Endothelial cell (in vitro differentiated cells): ENCODE measurements at regions not wholly inside any gene's neighbourhood (a gene's known extent, or its start where the extent isn't known, plus 50 kb on each side); places are given as distances from the start of the nearest gene placed in this dataset.

Source experiments
- DNase-seq: peaks from one replicate; pipeline ENCODE4 v3.0.0; 2021; ENCODE audit warnings: low spot score
- H3K27ac Mint-ChIP-seq: one replicate; pipeline ENCODE4 v1.8.0; 2021; ENCODE audit warnings: mixed read lengths, inconsistent platforms; ENCODE audit not compliant: unreplicated experiment
- H3K27me3 Mint-ChIP-seq: one replicate; pipeline ENCODE4 v1.8.0; 2021; ENCODE audit warnings: mild to moderate bottlenecking, moderate library complexity, mixed read lengths, inconsistent platforms; ENCODE audit not compliant: unreplicated experiment
- H3K36me3 Mint-ChIP-seq: one replicate; pipeline ENCODE4 v1.8.0; 2021; ENCODE audit warnings: mild to moderate bottlenecking, low read depth, mixed read lengths, inconsistent platforms; ENCODE audit not compliant: unreplicated experiment
- H3K4me1 Mint-ChIP-seq: one replicate; pipeline ENCODE4 v1.8.0; 2021; ENCODE audit warnings: mild to moderate bottlenecking, mixed read lengths, inconsistent platforms; ENCODE audit not compliant: unreplicated experiment
- H3K4me3 Mint-ChIP-seq: one replicate; pipeline ENCODE4 v1.8.0; 2021; ENCODE audit warnings: mild to moderate bottlenecking, mixed read lengths, inconsistent platforms; ENCODE audit not compliant: unreplicated experiment
- H3K9me3 Mint-ChIP-seq: one replicate; pipeline ENCODE4 v1.8.0; 2021; ENCODE audit warnings: mixed read lengths, inconsistent platforms; ENCODE audit not compliant: unreplicated experiment
- TF ChIP-seq, protein P1 (sequence below): fragments of 200-600 bp; sonication (generic); IDR thresholded peaks from one replicate; pipeline ENCODE4 v1.5.0; 2021; ENCODE audit warnings: antibody characterized with exemption; ENCODE audit not compliant: unreplicated experiment

DNA sequence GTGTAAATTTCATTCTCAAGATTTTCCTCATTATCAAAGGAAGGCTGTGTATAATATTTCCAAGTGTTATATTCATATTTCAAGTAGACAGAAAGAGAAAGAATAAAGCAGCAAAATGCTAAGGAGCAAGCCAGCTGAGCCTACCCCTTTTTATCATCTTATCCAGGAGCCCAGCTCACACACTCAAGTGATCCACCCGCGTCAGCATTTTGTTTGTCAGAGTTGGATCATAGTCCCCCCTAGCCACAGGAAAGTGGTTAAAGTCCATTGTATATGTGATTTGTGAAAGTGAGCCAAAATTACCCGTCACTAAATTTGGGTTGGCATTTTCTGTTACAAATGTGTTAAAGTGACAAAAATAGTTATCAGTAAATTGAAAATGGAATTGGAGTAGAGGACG is 289.3 kb upstream of the CTSO start:
- H3K4me1 Mint-ChIP-seq: no peaks in the 10 kb centered on the region
- H3K9me3 Mint-ChIP-seq: no peaks in the 10 kb centered on the region
- no peak overlapping the region for H3K27ac Mint-ChIP-seq
- no peaks in the 10 kb centered on the region for H3K36me3 Mint-ChIP-seq
- TF ChIP-seq, protein P1, sequence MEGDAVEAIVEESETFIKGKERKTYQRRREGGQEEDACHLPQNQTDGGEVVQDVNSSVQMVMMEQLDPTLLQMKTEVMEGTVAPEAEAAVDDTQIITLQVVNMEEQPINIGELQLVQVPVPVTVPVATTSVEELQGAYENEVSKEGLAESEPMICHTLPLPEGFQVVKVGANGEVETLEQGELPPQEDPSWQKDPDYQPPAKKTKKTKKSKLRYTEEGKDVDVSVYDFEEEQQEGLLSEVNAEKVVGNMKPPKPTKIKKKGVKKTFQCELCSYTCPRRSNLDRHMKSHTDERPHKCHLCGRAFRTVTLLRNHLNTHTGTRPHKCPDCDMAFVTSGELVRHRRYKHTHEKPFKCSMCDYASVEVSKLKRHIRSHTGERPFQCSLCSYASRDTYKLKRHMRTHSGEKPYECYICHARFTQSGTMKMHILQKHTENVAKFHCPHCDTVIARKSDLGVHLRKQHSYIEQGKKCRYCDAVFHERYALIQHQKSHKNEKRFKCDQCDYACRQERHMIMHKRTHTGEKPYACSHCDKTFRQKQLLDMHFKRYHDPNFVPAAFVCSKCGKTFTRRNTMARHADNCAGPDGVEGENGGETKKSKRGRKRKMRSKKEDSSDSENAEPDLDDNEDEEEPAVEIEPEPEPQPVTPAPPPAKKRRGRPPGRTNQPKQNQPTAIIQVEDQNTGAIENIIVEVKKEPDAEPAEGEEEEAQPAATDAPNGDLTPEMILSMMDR: no peak
- DNase-seq: no peak
- no peak overlapping the region for H3K4me3 Mint-ChIP-seq
- peaks cover 4% of the 10 kb centered on the region for H3K27me3 Mint-ChIP-seq

GRCh38 chr4:156242390-156242789 is 288.7 kb upstream of the CTSO start:
- Mint-ChIP-seq H3K27me3 (peaks cover 4% of the 10 kb centered on the region), H3K4me3 (no peak overlapping the region), H3K4me1 (no peaks in the 10 kb centered on the region), H3K9me3 (no peaks in the 10 kb centered on the region), H3K36me3 (no peaks in the 10 kb centered on the region), H3K27ac (no peak overlapping the region)
- DNase-seq: no peak
- TF ChIP-seq, protein P1: no peak

- H3K27me3 Mint-ChIP-seq: peaks cover 4% of the 10 kb centered on the region
- H3K4me1 Mint-ChIP-seq: no peaks in the 10 kb centered on the region
Measured at GRCh38 chr4:156241896-156242295, 288.2 kb upstream of the CTSO start.

DNA sequence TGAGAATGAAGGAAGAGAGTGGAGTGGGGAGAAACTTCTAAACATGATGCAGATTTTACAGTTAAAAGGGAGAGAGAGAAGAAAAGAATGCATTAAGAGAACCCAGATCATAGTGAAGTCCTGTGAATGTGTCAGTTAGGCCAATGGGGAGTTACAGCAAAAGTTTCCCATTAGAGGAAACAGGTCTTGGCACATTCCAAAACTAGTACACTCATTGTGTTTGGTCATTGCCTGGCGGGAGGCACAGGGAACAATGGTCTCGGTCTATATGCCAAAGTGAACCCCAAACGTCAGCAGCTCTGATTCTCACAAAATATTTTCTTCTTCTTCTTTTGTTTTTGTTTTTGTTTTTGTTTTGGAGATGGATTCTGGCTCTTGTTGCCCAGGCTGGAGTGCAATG is 284.5 kb upstream of the CTSO start:
- no peak for DNase-seq
- Mint-ChIP-seq H3K4me1 (no peaks in the 10 kb centered on the region), H3K27ac (no peak overlapping the region), H3K36me3 (no peaks in the 10 kb centered on the region), H3K9me3 (no peaks in the 10 kb centered on the region), H3K27me3 (peaks cover 2% of the 10 kb centered on the region), H3K4me3 (no peak overlapping the region)
- TF ChIP-seq, protein P1: no peak

More at GRCh38 chr4:156241896-156242295, 288.2 kb upstream of the CTSO start:
- H3K4me3 Mint-ChIP-seq: no peak overlapping the region
- H3K27ac Mint-ChIP-seq: no peak overlapping the region
- H3K9me3 Mint-ChIP-seq: no peaks in the 10 kb centered on the region
- DNase-seq: no peak
- TF ChIP-seq, protein P1: no peak
- no peaks in the 10 kb centered on the region for H3K36me3 Mint-ChIP-seq

- no peak overlapping the region for H3K4me3 Mint-ChIP-seq
- H3K27me3 Mint-ChIP-seq: peaks cover 2% of the 10 kb centered on the region
- H3K36me3 Mint-ChIP-seq: no peaks in the 10 kb centered on the region
- DNase-seq: no peak
- TF ChIP-seq, protein P1: no peak
- H3K4me1 Mint-ChIP-seq: no peaks in the 10 kb centered on the region
- H3K9me3 Mint-ChIP-seq: no peaks in the 10 kb centered on the region
- no peak overlapping the region for H3K27ac Mint-ChIP-seq
Measured at GRCh38 chr4:156237231-156237630, 283.6 kb upstream of the CTSO start.
